Fibroblast of the conjunctiva (primary cell): ENCODE measurements at regions not wholly inside any gene's neighbourhood (a gene's known extent, or its start where the extent isn't known, plus 50 kb on each side); places are given as distances from the start of the nearest gene placed in this dataset.

ENCODE experiments used
- DNase-seq: peaks from one replicate; pipeline ENCODE4 v3.0.0-alpha.2; 2010; ENCODE audit warnings: low read depth

- no peak for DNase-seq
These were observed 50.2 kb upstream of the BCOR start for GRCh38 chrX:40147971-40148370.
